Activated T-helper 1 cell treated with anti-CD3 and anti-CD28 coated beads, Interleukin-2, amount 50 U/mL, for 16 hours (primary cell): ENCODE measurements at regions not wholly inside any gene's neighbourhood (a gene's known extent, or its start where the extent isn't known, plus 50 kb on each side); places are given as distances from the start of the nearest gene placed in this dataset.

Experiments used
- DNase-seq, 2 donors: peaks; one replicate each; pipeline ENCODE4 v3.0.0-alpha.2; 2020; ENCODE audit warnings: low read depth in 1 of 2, low spot score in 1 of 2

DNA sequence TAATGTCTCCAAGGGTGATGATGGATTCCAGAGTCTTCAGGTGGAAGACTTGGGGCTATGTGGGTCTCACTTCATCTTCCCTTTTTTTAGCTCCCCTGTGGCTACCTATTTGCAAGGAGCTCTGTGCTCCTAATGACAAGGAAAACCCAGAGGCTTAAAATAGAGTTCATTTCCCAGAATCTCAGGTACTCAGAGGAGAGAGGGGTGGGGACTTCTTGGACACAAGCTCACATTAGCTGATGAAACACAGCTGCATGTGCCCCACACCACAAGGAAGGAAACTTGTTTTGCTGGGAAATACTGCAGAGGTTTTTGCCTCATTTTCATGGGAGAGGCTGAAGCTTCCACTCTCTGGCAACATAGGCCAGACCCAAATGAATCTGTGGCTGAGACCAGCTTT is 138.6 kb upstream of the SLC1A4 start:
- no peak for DNase-seq

DNA sequence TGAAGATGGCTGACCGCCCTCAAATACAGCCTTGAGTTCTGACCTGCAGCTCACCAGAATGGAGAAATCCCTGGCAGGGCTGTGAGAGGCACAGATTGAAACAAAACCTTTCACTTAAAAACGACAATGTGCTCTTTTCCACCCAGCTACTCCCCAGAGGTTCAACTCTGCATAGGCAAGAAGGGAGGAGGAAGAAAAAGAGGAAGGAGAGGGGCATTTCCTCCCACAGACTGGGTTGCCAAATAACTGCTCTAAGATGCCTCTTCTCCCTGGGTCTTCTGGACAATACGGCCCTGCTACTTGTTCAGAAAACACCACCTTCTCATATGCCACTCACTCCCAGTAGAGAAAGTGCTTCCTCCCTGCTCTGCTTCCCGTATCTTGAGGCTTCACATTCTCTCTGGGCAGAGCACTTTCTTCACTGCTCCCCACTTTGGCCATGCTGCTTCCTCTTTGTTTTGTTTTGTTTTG is 136.4 kb upstream of the SLC1A4 start:
- DNase-seq: no peak

DNA sequence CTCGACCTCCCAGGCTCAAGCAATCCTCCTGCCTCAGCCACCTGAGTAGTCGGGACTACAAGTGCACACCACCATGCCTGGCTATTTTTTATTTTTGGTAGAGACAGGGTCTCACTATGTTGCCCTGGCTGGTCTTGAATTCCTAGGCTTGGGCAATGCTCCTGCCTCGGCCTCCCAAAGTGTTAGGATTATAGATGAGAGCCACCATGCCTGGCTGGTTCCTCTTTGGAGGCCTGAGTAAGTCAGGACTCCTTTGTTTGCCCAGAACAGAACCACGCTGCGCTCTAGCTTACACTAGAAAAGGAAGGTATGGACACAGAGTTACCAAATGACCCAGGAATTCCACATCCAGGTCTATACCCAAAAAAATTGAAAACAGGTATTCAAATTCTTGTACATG is 135.9 kb upstream of the SLC1A4 start:
- DNase-seq: no peak

DNA sequence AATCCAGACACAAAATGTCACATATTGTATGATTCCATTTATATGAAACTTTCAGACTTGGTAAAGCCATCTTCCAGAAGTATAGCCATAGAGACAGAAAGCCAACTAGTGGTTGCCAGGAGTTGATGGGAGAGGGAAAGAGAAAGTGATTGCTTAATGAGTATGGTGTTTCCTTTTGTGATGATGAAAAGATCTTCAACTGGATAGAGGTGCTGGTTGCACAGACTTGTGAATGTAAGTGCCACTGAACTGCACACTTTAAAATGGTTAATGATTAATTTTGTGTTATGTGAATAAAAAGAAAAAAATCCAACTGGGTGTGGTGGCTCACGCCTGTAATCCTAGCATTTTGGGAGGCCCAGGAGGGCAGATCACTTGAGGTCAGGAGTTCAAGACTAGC is 135.3 kb upstream of the SLC1A4 start:
- DNase-seq: no peak

DNA sequence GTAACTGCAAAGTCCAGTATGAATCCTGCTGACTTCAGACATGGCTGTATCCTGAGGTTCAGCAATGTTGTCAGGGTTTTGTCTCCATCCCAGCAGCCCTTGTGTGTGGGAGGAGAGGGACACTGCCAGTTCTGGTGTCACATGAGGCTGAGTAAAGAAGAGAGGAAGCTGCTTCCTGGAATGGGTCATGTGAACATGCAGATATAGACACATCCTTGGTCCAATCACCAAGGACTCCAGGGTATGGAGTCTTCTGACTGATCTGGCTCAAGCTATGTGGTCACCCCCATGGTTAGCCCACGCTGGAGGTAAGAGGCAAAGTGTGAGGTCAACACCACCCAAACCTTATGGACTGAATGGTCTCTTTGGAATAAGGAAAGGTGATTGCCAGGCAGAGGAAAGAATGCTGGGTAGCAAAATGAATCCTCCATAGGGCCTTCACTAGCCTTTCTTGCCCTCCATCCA is 134.4 kb upstream of the SLC1A4 start:
- no peak for DNase-seq

DNA sequence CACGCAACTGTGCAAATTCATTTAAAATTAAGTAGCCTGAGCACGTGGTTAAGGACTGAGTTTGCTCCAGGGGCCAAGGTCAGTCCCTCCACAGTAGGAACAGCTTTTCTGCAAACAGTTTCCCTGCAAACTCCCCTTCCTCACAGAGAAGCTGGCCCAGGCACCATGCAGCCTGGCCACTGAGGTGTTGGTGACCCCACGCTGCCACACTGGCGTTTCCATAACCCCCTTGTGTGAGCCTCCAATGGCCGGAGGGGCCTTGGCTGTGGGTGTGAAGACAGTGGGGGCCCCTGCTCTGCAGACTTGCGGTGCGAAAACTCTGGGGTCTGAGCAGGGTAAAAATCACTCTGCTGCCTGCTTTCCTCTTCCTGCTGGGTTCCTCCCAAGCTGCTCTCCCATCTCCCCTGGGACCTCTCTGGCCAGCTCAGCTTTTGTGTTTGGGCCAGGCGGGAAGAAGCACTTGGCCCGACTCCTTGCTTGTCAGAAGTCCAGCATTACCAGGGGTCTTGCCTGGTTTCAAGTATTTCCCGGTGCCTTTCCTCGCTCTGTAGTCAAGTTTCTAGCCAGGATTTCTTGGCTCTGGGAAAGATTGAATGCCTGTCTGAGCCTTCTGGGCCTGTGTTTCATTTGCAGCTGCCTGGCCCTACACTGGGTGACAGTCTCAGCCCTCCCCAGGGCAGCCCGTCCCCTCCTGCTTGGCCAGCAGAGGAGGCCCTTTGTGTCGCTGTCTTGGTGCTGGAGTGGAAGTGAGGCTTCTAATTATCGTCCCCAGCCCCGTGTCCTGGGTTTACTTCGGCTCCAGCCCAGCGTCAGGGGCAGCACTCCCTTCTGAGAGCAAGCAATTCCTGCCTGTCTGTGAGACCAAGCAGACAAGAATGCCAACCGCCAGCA is 131.4 kb upstream of the SLC1A4 start:
- DNase-seq: no peak

DNA sequence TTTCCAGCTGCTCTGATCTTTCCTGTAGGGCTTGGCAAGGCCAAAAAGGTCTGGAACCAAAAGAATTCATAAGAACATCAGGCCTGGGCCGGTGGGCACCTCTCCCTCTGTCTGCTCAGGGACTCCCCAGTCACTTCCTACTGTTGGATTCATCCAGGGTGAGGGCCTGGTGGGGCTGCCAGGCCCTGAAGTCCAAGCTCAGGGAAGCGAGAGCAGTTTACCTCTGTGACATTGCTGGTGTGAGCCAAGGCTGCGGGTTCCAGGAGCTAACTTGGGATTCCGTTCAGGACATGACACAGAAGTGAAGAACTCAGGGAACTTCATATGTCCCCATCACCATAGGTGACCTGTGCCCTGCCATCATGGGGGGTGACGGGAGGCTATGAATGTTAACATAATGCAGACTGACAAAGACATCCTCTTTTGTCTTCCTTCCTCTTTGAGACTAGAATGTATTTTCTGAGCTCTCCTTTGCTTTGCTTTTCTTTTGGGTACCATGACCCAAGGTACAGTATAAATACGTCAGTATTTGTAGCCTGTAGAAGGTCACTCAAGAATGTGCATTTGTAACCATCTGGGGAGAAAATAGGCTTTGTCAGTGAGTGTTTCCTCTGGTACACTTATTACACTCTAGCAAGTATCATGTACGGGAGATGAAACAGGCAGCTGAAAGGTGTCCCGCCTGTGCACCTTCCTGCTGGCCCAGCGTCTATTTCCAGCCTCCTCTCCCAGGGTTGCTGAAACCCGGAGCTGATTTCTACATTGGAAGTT is 130.5 kb upstream of the SLC1A4 start:
- no peak for DNase-seq

DNA sequence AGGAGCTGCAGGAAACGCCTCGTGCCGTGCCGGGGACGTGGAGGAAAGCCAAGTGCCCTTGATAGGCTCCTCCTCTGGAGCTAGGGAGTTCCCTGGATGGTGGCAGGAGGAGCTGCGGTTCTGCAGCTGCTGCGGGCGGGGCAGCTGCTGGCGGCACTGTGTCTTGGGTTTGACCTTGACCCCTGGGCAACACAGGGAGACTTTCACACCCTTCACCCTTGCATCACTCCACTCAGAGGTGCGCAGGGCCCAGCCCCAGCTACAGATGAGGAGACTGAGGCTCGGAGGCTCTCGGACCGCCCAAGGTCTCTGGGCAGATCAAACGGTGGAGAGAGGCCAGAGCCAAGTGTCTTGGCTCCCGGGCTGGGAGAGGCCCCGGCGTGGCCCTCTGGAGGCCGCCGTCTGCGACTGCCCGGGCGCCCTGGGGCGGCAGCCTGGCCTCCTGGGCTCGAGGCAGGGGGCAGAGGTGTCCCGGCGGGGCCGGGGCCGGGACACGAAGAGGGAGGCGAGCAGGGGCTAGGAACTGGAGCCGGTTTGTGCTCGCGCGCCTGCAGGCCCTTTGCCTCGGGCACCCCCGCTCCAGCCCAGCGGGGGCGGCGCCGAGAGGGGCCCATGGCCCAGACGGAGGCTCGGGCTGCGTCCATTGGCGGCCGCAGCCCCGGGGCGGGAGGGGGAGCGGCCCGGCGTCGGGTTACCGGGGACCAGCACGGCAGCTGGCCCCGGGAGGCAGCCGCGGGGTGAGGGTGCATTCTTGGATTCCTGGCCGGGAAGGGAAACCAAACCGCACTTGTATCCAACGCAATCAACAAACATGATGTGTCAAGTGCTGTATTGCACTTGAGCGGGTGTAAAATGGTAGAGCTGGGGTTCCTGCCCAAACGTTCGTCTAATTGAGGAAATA is 129.6 kb upstream of the SLC1A4 start:
- no peak for DNase-seq

DNA sequence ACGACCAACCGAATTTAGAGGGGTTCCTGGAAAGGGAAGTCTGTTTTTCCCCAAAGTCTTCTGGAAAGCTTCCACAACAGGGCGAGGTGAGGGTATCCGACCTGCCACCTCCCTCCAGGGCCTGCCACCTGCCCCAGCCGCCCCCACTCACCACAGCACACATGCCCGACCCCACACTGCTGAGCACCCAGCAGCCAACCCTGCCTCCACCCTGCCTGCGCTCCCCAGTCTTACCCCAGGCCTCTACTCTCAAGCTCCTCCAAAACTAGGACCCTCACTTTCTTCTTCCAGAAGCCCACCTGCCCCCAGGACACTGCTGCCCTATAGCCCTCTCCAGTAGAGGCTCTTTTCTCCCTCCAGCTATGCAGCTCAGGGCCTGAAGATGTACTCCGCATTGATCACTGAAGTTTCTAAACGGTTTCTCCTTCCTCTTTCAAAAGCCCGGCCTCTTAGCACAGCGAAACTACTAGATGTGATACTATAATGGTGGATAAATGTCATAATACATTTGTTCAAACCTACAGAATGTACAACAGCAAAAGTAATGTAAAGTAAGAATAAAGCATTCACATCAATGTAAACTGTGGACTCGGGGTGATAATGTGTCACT is 128.8 kb upstream of the SLC1A4 start:
- no peak for DNase-seq

DNA sequence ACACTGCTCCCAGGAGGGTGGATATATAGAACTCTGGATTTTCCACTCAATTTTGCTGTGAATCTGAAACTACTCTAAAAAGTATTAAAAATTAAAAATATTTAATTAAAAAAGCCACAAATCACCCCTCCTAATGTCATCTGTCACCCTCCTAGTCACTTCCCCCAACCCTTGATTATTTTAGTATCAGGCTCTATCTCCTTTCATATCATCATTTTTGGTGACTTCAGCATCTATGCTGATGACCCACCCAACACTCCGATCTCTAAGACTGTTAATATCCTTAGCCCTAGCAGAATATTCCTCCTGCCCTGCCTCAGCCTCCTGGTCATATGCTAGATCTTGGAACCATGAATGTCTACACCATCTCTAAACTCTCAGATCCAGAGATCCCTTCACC is 128.3 kb upstream of the SLC1A4 start:
- no peak for DNase-seq

DNA sequence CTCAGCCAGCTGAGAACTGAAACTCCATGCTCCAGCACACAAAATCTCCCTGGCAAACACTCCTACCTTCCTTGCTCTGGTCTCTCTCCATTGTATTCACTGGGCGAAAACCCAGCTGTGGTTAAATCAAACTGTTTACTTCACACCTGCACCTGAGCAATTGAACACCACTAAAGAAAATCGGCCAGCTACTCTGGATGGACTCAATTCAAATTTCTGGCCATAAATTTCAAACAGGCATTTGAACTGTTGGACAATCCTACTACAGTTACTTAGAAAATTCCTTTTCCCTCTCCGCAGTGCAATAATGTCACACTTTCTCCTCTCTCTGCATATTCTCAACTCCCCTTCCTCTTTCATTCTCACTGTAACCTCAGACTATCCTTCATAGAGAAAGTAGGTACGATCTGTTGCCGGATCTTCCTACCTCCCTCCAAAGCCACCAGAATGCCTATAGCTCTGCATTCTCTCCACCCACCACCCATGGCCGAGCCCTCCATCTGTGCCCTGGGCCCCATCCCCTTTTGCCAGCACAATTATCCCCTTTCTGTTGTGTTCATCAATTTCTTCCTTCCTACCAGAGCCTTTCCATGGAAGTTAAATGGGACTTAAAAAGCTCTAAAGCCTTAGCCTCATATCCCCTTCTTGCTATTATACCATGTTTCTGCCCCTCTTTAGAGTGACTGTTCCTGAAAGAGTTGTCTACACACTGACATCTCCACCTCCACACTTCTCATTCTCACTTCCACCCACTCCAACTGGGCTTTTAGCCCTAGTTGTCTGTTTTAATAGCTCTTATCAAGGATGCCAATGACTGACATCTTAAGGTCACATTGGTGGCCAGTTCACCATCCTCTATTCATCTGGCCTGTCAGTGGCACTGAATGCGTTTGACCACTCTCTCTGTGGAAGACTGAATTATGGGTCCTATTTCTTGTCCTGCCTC is 127.5 kb upstream of the SLC1A4 start:
- no peak for DNase-seq

DNA sequence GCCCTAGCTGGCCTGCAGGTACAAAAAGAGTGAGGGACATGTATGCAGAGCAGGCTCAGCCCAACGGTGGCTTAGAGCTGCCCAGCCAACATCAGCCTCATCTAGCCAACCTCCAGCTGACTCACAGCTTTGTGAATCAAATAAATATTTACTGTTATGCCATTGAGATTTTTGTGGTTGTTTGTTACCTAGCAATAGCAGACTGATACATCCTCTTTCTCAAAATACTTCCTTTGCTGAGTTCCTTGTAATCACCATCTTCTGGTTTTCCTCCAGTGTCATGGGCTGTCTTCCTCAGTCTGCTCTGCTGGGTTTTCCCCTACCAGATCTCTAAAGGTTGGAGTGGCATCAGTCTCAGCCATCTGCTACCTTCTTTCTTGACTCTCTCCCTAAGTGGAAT is 126.6 kb upstream of the SLC1A4 start:
- no peak for DNase-seq

DNA sequence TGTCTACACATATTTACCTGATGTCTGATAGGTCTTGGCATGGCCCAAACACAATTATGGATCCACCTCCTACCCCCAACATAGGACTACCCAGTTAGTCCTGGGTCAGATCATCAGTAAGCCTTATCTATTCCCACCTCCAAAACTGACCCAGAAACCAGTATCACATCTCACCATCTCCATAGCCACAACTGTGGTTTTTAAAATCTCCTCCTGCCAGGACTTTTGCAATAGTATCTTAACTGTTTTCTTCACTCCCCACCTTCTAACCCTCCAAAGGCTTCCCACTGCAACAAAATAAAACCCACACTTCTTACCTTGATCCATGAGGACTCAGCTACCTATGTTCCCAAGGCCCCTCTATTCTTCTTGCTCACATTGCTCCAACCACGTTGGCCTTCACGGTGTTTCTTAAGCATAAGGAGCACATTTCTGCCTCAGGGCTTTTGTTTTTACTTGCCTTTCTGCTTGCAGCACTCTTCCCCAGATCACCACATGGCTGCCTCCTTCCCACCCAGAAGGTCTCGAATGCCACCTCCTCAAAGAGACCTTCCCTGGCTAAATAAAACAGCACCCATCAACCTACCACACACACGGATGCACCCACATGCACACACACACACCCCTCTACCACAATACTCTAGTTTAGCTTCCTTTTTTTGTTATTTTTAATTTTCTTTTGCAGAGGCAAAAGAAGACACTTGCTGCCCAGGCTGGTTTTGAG is 125.9 kb upstream of the SLC1A4 start:
- no peak for DNase-seq

DNA sequence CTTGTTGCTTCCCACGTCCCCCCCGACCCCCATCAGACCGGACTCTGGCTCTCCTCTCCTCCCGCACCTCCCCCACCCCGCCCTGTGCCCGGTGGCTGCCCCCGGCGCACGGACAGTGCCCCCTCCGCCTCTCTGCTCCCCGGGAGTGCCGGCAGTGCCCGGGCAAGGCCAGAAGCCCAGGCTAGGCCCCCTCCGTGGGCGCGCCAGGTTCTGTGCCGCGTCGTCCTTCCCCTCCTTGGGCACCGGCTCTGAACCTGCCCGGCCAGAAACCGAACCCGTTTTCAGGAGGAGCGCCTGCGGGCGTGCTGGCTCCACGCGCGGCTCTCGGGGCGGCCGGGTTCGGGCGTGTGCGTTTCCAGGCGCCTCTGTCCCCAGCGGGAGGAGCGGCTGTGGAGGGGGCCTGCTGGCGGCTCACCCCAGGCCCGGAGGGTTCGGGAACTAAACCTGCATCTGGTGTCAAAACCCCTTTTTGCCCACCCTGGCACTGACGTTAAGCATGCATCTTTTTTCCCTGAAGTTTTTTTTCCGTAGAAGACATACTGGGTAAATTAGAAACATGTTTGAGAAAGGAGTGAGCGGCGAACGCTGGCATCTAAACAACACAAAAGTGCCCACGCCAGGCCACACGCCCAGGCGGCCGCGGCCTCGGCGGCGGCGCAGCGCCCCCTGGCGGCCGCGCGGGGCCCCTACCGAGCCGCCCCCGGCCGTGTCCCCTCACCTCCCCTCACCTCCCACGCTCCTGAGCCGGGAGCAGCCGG is 123.9 kb upstream of the SLC1A4 start:
- peak; percentile 28 to 55 for DNase-seq

DNA sequence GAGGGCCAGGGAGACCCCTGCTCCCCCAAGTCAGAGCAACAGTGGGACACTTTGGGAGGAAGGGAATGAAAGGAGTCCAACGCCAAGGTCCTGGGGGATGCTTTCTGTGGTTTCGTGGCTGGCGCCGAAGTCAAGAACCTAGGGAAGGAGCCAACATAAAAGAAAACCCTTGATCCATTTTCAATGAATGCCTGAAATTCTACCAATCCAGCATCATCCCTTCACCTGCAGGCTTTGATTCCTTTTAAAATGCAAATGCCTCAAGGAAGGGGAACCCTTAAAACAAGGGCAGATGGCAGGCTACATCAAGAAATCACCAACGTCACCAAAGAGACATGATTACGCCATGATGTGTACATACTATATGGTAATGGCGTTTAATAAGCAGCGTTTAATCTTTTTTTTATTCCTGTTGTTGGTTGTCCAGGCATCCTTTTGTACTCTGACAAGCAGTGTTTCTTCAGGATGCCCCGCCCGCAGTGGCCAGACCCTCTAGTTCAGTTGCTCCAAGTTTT is 123.3 kb upstream of the SLC1A4 start:
- no peak for DNase-seq

DNA sequence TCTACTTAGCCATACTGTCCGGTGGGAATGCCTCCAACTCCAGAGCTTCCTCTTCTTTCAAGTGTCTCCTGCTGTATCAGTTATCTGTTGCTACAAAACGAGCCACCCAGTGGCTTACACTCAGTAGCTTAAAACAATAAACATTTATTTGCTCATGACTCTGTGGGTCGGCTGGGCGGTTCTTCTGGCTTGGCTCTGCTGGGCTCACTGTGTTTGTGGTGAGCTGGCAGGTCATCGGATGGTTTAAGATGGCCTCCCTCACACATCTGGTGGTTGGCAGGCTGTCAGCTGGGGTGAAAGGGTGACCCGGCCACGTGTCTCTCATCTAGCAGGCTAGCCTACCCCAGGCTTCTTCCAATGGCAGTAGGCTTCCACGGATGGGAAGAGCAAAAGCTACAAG is 122.4 kb upstream of the SLC1A4 start:
- no peak for DNase-seq

DNA sequence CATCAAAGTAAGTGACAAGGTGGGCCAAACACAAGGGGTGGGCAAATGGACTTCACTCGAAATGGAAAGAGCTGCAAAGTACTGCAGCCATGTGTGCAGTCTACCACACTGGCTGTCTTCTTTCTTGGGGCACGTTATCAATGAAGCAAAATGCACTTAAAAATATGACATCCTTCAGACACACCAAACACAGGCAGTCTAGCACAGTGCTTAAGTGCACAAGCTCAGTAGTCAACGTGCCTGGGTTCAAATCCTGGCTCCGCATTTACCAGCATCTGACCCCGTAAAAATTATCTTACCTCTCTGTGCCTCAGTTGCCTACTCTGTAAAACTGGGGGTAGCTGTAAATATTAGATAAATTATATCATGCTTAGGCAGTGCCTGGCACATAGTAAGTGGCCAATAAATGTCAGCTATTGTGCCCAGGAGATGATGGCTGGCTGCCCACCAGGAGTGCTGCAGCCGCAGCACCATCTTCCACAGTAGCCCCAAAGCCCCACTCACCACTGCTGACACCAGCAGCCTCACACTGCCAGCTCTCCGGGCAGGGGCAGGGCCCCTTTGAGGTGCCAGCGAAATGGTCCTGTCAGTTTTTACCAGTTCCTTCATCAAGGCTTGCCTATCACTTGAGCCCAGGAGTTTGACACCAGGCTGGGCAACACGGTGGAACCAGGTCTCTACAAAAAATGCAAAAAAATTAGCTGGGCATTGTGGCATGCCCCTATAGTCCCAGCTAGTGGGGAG is 121.8 kb upstream of the SLC1A4 start:
- DNase-seq: no peak
